OCI-LY7 (cell line): ENCODE measurements at regions not wholly inside any gene's neighbourhood (a gene's known extent, or its start where the extent isn't known, plus 50 kb on each side); places are given as distances from the start of the nearest gene placed in this dataset.

Experiments used
- EZH2phosphoT487 ChIP-seq: fragments of 200-600 bp; sonication (generic); IDR thresholded peaks from 2 replicates; pipeline ENCODE4 v1.6.1; 2018; ENCODE audit warnings: low read depth, borderline replicate concordance, mild to moderate bottlenecking, mixed run types, antibody characterized with exemption, low read length, moderate library complexity, mixed read lengths
- TF ChIP-seq, protein P1 (sequence below): fragments of 200-600 bp; sonication (generic); conservative IDR thresholded peaks from 2 replicates; pipeline ENCODE4 v1.5.1; 2014; ENCODE audit warnings: mild to moderate bottlenecking, antibody characterized with exemption, low read length, moderate library complexity, mixed read lengths

DNA sequence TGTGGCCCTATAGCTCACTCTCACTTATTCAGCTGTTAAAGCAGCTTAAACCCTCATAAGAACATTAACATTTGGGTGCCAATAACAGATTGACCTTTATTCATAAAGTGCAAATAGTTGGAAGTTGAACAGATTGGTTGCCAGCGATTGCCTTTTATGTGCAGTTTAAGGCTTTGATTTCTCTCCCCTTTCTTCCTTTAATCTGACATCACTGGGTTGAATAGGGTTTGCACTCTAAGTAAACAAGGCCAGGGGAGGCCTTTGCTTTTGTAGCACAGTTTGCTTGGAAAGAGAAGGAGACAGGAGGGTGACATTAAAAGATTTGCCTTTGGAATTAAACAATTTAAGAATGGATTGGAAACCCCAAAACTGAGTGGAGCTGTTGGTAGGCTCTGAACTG, 114.3 kb downstream of the NKX6-1 start:
- TF ChIP-seq, protein P1, sequence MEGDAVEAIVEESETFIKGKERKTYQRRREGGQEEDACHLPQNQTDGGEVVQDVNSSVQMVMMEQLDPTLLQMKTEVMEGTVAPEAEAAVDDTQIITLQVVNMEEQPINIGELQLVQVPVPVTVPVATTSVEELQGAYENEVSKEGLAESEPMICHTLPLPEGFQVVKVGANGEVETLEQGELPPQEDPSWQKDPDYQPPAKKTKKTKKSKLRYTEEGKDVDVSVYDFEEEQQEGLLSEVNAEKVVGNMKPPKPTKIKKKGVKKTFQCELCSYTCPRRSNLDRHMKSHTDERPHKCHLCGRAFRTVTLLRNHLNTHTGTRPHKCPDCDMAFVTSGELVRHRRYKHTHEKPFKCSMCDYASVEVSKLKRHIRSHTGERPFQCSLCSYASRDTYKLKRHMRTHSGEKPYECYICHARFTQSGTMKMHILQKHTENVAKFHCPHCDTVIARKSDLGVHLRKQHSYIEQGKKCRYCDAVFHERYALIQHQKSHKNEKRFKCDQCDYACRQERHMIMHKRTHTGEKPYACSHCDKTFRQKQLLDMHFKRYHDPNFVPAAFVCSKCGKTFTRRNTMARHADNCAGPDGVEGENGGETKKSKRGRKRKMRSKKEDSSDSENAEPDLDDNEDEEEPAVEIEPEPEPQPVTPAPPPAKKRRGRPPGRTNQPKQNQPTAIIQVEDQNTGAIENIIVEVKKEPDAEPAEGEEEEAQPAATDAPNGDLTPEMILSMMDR, result no peak
- no peak for TF ChIP-seq EZH2phosphoT487
